ENCODE measurements at regions not wholly inside any gene's neighbourhood (a gene's known extent, or its start where the extent isn't known, plus 50 kb on each side); places are given as distances from the start of the nearest gene placed in this dataset.
"Not testable (repeated sequence)": the region's sequence is repeated elsewhere in the genome, so short reads cannot be mapped to it uniquely, and the experiment has no call there.

DNA sequence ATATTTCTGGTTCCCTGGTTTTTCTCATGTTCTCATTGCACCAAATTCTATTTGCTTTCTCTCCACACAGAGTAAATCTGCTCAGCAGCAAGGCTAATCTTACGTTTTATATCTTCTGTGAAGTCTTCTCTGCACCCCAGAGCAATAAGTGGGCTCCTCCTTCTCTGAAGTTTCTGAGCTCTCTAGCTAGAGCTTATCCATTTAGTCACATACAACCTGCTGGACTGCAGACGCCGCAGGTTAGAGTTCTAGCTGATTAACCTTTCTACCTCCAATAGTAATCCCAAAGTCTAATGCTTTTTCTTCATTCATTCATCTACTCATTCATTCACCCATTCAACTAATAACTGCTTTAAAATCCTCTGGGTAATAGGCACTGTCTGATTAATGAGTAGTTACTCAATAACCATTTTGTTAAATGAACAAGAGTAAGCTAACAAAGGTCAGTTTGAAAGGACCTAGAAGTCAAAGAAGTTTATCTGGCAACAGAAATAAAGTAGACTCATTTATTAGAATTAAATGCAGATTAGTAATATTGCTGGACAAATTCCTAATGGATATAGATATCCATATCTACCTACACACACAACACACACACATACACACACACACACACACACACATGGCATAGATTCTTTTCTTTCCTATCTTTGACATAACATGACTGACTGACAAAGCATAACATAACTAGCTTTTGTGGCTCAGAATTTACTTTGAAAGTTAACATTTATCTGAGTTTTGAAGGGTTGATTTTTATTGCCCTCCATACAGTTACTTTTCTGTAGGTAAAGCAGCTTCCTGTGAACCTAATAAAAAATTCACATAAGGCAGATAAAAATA lies 984.6 kb upstream of the SEMA6A start:
- intact Hi-C loops (cut with DNase I), result no loop called here
- no peak for DNase-seq (ENCODE audit: low spot score)

DNA sequence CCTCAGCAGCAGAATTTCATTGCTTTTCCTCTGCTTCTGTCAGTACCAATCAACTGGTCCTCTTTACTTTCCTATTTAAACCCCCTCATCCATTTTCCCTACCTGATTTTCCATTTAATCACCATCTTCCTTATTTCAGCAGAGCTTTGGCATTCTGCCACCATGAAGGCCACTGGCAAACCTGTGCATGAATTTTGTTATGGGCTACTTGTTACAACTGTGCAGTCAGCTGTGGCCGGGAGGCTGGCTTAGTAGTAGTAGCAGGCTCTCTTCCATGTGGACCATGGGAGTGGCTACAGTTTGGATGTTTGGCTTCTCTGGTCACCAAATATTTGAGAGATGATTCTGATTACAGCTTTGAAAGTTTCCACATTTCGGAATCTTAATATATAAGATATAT lies 976.6 kb upstream of the SEMA6A start:
- intact Hi-C loops (cut with DNase I), result no loop called here

DNA sequence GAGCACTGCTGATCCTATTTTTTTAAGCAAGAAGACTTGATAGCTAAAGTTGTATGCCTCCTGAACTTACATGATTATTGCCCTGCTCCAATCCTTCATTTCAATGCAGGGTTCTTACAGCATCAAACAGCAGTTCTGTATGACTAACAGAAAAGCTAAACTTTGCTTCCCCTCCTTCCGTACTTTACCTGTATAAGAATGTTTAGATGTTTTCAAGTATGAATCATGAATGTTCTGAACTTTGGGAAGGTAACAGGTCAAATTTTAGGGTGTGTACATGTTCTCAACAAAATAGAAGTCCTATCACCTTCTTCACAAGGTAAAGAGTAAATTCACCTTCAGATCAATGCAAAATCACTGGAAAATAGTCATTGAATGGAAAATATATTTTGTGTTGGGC lies 972.6 kb upstream of the SEMA6A start:
- intact Hi-C loops (cut with DNase I), result no loop called here
- DNase-seq (ENCODE audit: low spot score), result no peak

More for the DNA sequence above, 976.6 kb upstream of the SEMA6A start:
- DNase-seq (ENCODE audit: low spot score), result no peak

DNA sequence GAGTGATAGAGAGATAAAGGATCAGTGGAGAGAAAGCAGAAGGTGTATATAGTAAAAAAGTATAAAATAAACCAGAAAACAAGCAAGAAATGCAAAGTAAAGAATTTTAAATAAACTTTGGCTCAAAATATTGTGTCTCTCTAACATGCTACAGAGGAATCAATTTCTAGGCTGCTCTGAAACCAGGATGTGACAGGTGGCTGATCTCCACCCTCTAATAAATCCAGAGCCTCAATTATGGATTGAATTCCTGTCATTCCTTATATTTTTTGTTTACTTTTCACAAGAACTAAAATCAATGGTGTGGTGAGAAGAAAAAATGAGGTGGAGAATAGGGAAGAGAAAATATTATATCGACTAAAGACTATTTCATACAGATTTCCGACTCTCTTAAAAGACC lies 965.1 kb upstream of the SEMA6A start:
- DNase-seq (ENCODE audit: low spot score), result no peak
- intact Hi-C loops (cut with DNase I), result no loop called here

DNA sequence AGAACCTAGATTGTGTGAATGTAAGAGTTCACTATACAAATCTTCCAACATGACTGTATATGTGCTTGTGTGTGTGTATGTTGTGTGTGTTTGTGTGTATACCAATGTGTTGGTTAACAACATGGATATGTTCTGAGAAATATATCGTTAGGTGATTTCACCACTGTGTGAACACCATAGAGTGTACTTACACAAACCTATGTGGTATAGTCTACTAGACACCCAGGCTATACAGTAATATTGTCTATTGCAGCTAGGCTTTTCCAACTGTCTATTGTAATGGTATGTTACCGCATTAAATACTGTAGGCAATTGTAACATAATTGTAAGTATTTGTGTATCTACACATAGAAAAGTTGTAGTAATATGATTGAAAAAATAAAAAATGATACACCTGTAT lies 959.2 kb upstream of the SEMA6A start:
- no peak for DNase-seq (ENCODE audit: low spot score)
- intact Hi-C loops (cut with DNase I), result no loop called here

DNA sequence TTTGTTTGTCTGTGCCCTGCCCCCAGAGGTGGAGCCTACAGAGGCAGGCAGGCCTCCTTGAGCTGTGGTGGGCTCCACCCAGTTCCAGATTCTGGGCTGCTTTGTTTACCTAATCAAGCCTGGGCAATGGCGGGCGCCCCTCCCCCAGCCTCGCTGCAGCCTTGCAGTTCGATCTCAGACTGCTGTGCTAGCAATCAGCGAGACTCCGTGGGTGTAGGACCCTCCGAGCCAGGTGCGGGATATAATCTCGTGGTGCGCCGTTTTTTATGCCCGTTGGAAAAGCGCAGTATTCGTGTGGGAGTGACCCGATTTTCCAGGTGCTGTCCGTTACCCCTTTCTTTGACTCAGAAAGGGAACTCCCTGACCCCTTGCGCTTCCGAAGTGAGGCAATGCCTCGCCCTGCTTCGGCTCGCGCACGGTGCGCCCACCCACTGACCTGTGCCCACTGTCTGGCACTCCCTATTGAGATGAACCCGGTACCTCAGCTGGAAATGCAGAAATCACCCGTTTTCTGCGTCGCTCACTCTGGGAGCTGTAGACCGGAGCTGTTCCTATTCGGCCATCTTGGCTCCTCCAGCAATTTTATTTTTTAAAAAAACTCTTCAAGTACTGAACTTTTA lies 958.5 kb upstream of the SEMA6A start:
- DNase-seq (ENCODE audit: low spot score); intact Hi-C loops (cut with DNase I): not testable (repeated sequence)

DNA sequence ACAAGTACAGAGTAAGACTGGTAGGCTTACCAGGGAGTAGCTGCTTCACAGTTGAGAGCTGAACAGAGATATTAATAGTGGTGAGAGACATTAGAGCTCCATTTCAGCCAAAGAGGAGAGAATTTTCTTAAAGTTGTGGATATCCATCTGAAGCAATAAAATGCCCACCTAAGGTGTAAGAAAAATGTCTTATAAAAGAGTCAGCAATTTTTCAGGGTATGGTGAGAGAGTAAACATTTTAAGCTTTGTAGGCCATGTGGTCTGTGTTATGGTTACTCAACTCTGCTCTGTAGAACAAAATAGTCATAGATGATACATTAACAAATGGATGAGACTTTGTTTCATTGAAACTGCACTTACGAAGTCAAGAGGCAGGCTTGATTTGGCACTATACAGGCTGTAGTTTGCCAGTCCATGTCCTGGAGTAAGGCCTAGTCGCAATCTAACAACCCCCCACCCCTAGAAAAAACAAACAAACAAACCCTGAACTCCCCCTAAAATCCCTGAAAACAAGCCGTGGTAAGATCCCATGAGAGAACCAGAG lies 945.4 kb upstream of the SEMA6A start:
- intact Hi-C loops (cut with DNase I), result no loop called here
- no peak for DNase-seq (ENCODE audit: low spot score)

DNA sequence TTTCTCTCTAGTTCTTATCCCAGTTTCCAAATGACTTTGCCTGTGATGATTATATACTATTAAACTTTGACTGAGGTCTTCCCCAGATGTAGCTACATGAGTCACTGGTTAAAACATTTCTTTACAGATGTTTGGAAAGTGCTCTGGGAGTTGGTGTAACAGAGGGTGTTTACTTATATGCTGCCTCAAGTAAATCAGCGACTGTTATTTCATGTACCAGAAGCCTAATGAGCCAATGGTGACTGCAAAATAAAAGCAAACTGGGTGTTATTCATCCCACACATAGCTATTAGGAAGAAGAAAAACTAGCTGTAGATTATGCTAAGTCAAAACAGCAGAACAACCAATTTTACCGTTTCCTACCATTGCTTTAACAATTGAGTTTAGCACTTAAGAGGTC lies 929.7 kb upstream of the SEMA6A start:
- no peak for DNase-seq (ENCODE audit: low spot score)
- intact Hi-C loops (cut with DNase I), result no loop called here

DNA sequence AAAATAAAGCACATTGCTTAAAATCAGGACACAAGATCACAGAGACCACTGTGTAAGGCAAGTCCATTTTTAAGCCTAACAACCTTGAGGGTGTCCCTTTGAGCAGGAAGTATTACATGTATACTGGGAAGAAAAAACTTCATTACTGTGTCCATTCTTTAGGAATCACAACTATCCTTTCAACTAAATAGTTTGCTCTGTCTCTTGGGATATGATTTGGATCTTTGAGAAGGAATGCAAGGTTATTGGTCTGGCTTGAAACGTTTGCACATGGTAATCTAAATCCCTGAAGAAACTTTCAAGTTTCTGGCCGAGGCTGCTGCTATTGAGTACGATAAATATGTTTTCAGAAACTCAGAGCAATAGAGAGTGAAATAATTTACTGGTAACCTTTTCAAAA lies 923.0 kb upstream of the SEMA6A start:
- intact Hi-C loops (cut with DNase I), result no loop called here
- no peak for DNase-seq (ENCODE audit: low spot score)

DNA sequence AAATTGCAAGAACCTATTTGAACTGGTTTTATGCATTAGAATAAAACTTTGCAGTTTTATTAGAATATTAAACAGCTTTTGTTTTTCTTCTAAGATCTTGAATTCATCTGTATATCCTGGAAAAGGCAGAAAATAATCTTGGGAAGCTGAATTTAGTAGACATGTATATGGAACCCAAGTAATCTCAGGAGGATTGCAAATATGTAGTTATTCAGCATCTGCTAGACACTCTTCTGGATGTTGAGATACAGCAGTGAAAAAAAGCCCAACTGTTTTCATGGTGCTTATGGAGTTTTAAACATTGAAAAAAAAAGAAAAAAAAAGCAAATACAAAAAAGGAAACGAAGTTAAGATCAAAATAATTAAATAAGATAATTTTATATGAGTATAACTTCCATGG lies 922.2 kb upstream of the SEMA6A start:
- DNase-seq (ENCODE audit: low spot score), result no peak
- intact Hi-C loops (cut with DNase I), result no loop called here

DNA sequence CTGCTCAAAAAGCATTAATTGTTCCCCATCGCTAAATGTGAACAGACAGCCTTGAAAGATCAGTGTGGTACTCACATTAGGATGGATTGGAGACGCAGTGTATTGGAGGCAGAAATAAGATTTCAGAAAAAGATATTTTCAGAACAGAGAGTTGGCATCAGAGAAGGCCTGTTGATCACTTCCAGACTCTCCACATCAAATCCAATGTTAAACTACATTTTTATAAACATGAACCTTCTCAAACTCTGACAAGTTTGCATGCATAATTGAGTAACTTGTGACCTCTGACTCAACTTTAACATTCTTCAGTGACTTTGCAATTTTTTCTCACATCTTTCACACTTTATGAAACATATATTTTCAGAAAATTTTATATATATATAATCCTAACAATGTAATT lies 919.6 kb upstream of the SEMA6A start:
- intact Hi-C loops (cut with DNase I), result no loop called here
- DNase-seq (ENCODE audit: low spot score), result no peak

DNA sequence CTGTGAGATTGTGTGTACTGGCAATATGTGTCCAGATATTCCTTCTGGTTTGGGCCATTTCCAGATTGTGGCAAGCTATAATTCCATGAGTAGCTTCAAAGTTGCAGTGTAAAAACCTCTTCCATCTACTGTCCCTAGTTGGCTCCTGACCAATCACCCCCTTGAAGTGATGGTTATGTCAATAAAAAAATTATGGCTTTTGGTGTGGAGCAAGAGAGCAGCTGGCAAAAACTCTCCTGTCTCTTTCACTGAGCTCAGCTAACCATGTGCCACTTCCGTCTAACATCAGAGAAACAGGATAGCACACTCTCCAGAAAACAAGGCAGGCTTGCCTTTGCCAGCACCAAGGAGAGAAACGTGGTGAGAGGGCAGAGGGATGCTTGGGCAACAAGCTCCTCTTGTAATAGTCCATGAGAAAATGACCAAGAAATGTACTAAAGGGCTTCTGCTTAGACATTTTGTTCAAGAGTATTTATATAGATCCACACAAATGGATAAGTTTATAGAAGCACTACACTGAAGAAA lies 914.4 kb upstream of the SEMA6A start:
- intact Hi-C loops (cut with DNase I), result no loop called here
- no peak for DNase-seq (ENCODE audit: low spot score)

DNA sequence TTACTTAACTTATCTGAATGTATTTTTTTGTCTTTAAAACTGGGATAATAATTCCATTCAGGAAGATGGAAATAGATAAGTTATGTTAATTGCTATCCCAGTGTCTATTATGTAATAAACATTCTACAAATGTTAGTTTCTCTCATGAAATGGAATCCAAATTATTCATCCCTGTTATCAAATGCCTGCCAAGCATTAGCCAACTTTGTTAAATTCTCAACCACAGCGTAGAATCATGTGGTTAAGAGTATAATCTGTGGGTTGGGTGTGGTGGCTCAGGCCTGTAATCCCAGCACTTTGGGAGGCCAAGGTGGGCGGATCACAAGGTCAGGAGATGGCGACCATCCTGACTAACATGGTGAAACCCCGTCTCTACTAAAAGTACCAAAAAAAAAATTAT lies 912.9 kb upstream of the SEMA6A start:
- no peak for DNase-seq (ENCODE audit: low spot score)
- intact Hi-C loops (cut with DNase I), result no loop called here

DNA sequence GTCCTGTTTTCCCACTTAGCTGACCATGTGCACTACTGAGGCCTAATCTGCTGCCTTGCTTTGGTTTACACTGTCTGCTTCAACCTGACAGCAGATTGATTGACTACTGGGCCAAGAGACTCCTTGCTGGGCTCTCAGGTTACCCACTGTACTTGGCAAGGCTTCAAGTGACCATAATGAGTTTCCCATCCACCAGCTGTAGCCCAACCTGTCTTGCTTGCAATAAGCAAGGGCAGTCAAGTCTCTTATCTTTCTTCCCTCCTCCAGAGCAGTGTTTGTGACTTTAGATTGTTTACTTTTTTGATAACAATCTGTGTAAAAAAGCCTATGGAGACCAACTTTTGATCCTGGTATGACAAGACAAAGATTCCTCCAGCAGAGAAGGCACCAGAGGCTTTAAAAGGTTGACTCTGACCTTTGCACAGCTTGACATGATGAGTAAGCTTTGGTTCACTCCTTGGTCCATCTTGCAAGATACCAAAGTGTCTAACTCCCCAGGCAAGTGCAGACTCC lies 912.3 kb upstream of the SEMA6A start:
- intact Hi-C loops (cut with DNase I), result no loop called here
- DNase-seq (ENCODE audit: low spot score), result no peak

DNA sequence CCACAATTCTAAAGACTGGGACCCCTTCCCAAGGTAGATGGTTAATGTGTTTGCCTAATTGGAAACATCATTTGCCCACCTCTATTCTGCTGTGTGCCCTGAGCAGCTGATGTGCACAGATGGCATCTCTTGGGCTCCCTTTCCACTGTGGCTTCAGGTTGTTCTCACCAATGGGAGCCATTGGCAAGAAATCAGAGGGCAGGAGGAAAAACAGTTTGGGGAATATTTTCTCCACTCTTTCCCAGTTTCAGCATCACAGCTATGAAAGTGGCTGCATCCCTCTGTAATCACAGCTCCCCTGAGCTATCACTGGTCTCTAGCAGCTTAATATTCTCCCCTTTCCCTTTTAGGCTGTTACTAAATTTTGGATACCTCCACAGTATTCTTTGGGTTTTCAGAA lies 911.6 kb upstream of the SEMA6A start:
- DNase-seq (ENCODE audit: low spot score), result no peak
- intact Hi-C loops (cut with DNase I), result no loop called here

DNA sequence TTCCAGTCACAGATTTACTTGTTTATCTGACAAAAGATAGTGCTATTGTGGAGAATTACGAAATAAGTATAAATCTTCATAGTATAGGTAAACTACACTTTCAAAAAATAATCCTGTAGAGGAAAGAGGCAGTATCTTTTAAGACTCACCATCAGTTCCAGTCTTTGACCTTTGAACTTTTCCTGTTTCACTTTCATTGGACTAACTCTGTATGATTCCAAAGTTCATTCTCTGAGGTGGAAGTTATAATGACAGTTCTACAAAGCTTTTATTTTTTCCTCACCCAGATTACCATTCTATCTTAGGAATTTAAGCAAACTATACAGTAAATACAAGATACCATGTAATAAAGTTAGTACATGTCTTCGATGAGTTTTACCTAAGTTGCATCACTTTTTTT lies 901.3 kb upstream of the SEMA6A start:
- DNase-seq (ENCODE audit: low spot score), result no peak
- intact Hi-C loops (cut with DNase I), result no loop called here

DNA sequence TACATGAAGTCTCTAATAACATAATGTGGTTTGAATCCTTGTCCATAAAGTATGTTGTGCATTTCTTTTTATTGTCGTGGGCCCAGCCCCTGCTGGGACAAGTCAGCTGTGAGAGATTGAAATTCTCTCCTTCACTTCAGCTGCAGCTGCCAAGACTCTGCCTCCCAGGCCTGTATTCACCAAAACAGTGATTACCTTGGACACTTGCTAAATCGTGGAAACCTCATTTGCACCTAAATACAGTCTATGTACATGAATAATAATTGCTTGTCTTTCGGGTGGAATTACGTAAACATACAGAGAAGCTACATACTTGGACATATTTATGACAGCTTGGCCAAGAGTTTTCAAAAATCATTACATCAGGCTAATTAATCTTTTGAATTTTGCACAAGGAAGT lies 898.5 kb upstream of the SEMA6A start:
- no peak for DNase-seq (ENCODE audit: low spot score)
- intact Hi-C loops (cut with DNase I), result no loop called here

DNA sequence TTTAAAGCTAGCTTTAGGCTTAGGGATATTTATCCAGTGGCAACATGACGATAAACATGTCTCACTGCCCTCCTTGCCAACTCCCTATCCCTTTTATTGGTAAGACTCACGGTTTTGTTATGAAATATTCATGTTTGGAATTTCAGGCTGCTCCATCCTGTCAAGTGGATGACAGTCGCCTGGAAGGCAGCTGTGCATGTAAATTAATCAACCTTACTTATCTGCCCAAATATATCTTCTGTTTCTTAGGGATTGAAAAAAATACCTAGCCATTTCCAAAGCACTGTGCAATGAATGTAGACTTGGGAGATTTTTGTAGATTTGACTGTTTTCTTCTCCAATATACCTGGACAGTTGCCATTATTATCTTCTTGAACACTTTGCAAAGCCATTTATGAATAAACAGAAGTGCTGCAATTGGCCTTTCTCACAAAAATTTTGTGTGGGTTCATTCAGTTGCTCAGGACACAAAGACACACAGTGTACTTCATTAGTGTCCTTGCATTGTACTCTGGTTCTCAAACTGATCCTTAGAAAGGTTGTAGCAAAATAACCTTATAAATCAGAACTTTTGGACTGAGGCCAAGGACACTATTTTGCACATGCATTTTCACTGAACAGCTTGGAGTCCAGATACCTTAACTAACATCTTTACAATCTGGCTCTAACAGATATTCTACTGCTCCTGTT lies 889.4 kb upstream of the SEMA6A start:
- intact Hi-C loops (cut with DNase I), result no loop called here
- DNase-seq (ENCODE audit: low spot score), result no peak

DNA sequence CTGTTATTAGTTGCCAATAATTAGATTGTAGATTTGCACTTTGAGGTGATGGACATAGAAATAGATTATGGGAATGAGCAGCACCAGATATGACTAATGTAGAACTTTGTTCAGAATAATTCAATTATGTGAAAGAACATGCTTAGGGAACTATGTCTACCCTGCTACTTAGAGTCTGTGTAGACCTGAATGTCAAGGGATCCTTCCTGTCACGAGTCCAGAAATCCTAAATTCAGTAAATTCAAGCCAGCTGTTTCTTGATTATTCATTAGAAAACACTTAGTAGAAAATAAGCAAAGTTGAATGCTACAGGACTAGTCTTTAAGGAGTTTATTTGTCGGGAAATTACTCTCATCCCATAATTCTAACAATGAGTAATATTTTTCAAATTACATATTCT lies 887.3 kb upstream of the SEMA6A start:
- no peak for DNase-seq (ENCODE audit: low spot score)
- intact Hi-C loops (cut with DNase I), result no loop called here

DNA sequence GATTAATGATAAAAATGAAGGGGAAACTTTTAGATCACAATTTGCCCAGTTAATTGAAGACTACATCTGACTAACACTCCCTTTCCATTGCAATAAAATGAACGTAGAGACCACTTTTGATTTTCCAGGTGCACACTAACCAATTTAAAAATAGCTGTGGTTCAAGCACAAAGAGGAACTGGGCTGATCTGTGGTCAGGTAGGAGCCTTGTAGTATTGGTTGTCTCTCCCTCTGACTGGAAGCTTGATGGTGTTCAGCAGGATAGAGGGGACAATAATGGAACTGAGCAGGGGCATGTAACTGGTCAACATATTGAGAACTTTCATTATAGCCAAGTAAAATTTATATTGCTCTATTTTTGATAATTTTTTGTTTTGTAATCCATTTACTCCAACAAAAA lies 886.8 kb upstream of the SEMA6A start:
- intact Hi-C loops (cut with DNase I), result no loop called here
- DNase-seq (ENCODE audit: low spot score), result no peak

Measured in cardiac septum (tissue), 1 donor.